Lower leg skin (tissue), 3 donors: ENCODE measurements at regions not wholly inside any gene's neighbourhood (a gene's known extent, or its start where the extent isn't known, plus 50 kb on each side); places are given as distances from the start of the nearest gene placed in this dataset.

Experiments
- POLR2A ChIP-seq, 2 donors: fragments of 450-650 bp; IDR thresholded peaks; one replicate each; pipeline ENCODE4 v1.6.1; 2016 to 2017; ENCODE audit warnings: antibody characterized with exemption in 2 of 2, mild to moderate bottlenecking in 1 of 2, moderate library complexity in 1 of 2
- TF ChIP-seq, protein P1 (sequence below), 3 donors: fragments of 450-650 bp; IDR thresholded peaks; one replicate each; pipeline ENCODE4 v1.5.1; 2016; ENCODE audit warnings: antibody characterized with exemption in 3 of 3, mild to moderate bottlenecking in 3 of 3, moderate library complexity in 2 of 3

DNA sequence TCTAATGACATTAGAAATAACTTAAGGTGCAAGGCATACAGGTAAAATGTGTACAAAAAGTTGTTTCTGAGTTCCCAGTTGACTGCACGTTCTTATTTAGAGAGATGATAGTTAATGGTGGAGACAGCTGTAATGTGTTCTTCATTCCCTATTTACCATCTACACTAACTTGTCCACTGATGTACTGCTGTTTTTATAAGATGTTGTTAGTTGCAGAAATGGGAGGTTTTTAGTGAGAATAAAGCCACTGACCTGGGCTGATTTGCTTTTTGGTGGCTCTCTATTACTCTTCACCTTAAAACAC is 122.9 kb upstream of the LYPLAL1 start:
- TF ChIP-seq, protein P1, sequence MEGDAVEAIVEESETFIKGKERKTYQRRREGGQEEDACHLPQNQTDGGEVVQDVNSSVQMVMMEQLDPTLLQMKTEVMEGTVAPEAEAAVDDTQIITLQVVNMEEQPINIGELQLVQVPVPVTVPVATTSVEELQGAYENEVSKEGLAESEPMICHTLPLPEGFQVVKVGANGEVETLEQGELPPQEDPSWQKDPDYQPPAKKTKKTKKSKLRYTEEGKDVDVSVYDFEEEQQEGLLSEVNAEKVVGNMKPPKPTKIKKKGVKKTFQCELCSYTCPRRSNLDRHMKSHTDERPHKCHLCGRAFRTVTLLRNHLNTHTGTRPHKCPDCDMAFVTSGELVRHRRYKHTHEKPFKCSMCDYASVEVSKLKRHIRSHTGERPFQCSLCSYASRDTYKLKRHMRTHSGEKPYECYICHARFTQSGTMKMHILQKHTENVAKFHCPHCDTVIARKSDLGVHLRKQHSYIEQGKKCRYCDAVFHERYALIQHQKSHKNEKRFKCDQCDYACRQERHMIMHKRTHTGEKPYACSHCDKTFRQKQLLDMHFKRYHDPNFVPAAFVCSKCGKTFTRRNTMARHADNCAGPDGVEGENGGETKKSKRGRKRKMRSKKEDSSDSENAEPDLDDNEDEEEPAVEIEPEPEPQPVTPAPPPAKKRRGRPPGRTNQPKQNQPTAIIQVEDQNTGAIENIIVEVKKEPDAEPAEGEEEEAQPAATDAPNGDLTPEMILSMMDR (IDR thresholded peaks at IDR 0.05) = no peak
- TF ChIP-seq POLR2A (IDR thresholded peaks at IDR 0.05) = no peak
